Fibroblast of lung (primary cell): ENCODE measurements at regions not wholly inside any gene's neighbourhood (a gene's known extent, or its start where the extent isn't known, plus 50 kb on each side); places are given as distances from the start of the nearest gene placed in this dataset.

Experiments used
- DNase-seq, 2 donors: peaks; one replicate each; pipeline versions ENCODE4 v3.0.0 to v3.0.0-alpha.2; 2010; ENCODE audit warnings: low read depth in 2 of 2
- H2AFZ ChIP-seq: 2 replicates; pipeline ENCODE4 v1.5.1; 2012; ENCODE audit warnings: low read length, control low read depth, inconsistent platforms
- H3K27ac ChIP-seq: 2 replicates; pipeline ENCODE4 v1.5.1; 2011; ENCODE audit warnings: low read length, control low read depth; ENCODE audit not compliant: insufficient read depth
- H3K27me3 ChIP-seq: 2 replicates; pipeline ENCODE4 v1.5.1; 2011; ENCODE audit warnings: mild to moderate bottlenecking, low read length; ENCODE audit not compliant: control insufficient read depth, insufficient read depth
- H3K36me3 ChIP-seq: 2 replicates; pipeline ENCODE4 v1.5.1; 2011; ENCODE audit warnings: low read length; ENCODE audit not compliant: control insufficient read depth, insufficient read depth
- H3K4me1 ChIP-seq: 2 replicates; pipeline ENCODE4 v1.5.1; 2011; ENCODE audit warnings: low read length; ENCODE audit not compliant: control insufficient read depth, insufficient read depth; ENCODE audit errors: extremely low read depth
- H3K4me2 ChIP-seq: 2 replicates; pipeline ENCODE4 v1.5.1; 2011; ENCODE audit warnings: low read length, control low read depth; ENCODE audit not compliant: insufficient read depth; ENCODE audit errors: extremely low read depth
- H3K4me3 ChIP-seq, 4 experiments: fragments of 200-600 bp in 1 of 4; sonication (generic) in 1 of 4; replicated peaks in 1 of 4; 2 replicates each; pipeline ENCODE4 v1.5.1; 2011 to 2016; ENCODE audit warnings: low read length in 4 of 4, low read depth in 3 of 4, mild to moderate bottlenecking in 3 of 4, control low read depth in 2 of 4, inconsistent platforms in 1 of 4, mixed read lengths in 1 of 4; ENCODE audit not compliant: insufficient read depth in 1 of 4; ENCODE audit errors: control extremely low read depth in 1 of 4
- H3K79me2 ChIP-seq: 2 replicates; pipeline ENCODE4 v1.5.1; 2012; ENCODE audit warnings: mild to moderate bottlenecking, low read length, inconsistent platforms; ENCODE audit not compliant: control insufficient read depth, insufficient read depth
- H3K9ac ChIP-seq: 2 replicates; pipeline ENCODE4 v1.5.1; 2011; ENCODE audit warnings: mild to moderate bottlenecking, low read length, control low read depth; ENCODE audit not compliant: insufficient read depth
- H3K9me3 ChIP-seq: 2 replicates; pipeline ENCODE4 v1.5.1; 2012; ENCODE audit warnings: low read depth, low read length; ENCODE audit not compliant: control insufficient read depth, insufficient read depth
- H4K20me1 ChIP-seq: 2 replicates; pipeline ENCODE4 v1.5.1; 2011; ENCODE audit warnings: low read length; ENCODE audit not compliant: control insufficient read depth, insufficient read depth; ENCODE audit errors: extremely low read depth
- EZH2 ChIP-seq: IDR thresholded peaks from 2 replicates; pipeline ENCODE4 v1.5.1; 2012; ENCODE audit warnings: low read length, control low read depth, mild to moderate bottlenecking; ENCODE audit errors: missing control alignments
- TF ChIP-seq, protein P1 (sequence below), 2 donors: IDR thresholded peaks in 1 of 2; conservative IDR thresholded peaks in 1 of 2; 1 replicate in 1 of 2; 2 replicates in 1 of 2; pipeline ENCODE4 v1.5.1; 2011 to 2012; ENCODE audit warnings: low read length in 2 of 2, control low read depth in 1 of 2, inconsistent platforms in 1 of 2, low read depth in 1 of 2, mild to moderate bottlenecking in 1 of 2

DNA sequence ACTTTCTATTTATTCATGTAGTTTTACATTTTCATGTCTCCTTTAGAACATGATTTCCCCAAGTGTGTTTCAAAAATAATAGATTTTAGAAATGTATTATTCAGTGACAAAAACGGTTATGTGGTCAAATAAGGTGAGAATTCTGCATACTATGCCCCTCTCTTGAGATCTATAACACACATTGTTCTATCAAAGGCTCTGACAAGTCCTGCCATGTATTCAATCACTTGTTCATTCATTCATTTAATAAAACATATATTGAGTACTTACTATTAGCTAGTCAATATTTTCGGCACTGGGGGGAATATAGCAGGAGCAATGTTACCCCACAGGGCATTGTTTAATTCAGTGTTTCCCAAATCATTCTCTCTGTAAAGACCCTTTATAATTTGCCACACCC, 58.4 kb upstream of the FGF13 start:
- H3K9me3 ChIP-seq, result no peaks in the 10 kb centered on the region
- H4K20me1 ChIP-seq, result no peaks in the 10 kb centered on the region
- H2AFZ ChIP-seq, result no peak overlapping the region
- no peaks in the 10 kb centered on the region for H3K4me1 ChIP-seq
- H3K4me3 ChIP-seq, result no peak overlapping the region
- H3K9ac ChIP-seq, result no peak overlapping the region
- H3K79me2 ChIP-seq, result no peaks in the 10 kb centered on the region
- no peak for TF ChIP-seq EZH2
- TF ChIP-seq, protein P1, sequence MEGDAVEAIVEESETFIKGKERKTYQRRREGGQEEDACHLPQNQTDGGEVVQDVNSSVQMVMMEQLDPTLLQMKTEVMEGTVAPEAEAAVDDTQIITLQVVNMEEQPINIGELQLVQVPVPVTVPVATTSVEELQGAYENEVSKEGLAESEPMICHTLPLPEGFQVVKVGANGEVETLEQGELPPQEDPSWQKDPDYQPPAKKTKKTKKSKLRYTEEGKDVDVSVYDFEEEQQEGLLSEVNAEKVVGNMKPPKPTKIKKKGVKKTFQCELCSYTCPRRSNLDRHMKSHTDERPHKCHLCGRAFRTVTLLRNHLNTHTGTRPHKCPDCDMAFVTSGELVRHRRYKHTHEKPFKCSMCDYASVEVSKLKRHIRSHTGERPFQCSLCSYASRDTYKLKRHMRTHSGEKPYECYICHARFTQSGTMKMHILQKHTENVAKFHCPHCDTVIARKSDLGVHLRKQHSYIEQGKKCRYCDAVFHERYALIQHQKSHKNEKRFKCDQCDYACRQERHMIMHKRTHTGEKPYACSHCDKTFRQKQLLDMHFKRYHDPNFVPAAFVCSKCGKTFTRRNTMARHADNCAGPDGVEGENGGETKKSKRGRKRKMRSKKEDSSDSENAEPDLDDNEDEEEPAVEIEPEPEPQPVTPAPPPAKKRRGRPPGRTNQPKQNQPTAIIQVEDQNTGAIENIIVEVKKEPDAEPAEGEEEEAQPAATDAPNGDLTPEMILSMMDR (conservative IDR thresholded peaks at IDR 0.05 in 1 of 2, IDR thresholded peaks at IDR 0.05 in 1 of 2; ENCODE audit: low read depth in 1 of 2, low read length in 2 of 2), result no peak
- no peak overlapping the region for H3K27ac ChIP-seq
- H3K36me3 ChIP-seq, result no peaks in the 10 kb centered on the region
- H3K4me2 ChIP-seq, result no peak overlapping the region
- DNase-seq, result no peak
- no peaks in the 10 kb centered on the region for H3K27me3 ChIP-seq

DNA sequence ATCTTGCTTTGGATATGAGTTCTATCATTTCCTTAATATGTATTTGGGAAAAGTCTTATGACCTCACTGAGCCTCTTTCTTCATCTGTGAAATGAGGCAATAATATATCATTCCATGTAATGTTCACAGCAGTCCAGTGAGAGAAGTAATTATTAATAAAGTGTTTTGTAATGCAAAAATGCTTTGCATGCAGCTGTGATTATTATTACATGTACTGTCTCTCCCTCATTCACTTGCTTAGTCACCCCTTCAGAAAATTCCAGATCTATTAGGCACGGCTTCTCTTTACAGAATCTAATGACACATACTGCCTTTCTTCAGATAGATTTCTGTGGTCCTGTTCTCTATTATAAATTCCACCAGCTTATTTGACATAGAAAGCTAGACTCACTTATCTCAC, 53.5 kb upstream of the FGF13 start:
- H3K4me3 ChIP-seq, result no peak overlapping the region
- H3K9me3 ChIP-seq, result no peaks in the 10 kb centered on the region
- TF ChIP-seq EZH2, result no peak
- no peak overlapping the region for H3K9ac ChIP-seq
- H3K27ac ChIP-seq, result no peak overlapping the region
- H3K4me1 ChIP-seq, result no peaks in the 10 kb centered on the region
- no peaks in the 10 kb centered on the region for H3K36me3 ChIP-seq
- DNase-seq, result peak; percentile 63 to 83
- H3K79me2 ChIP-seq, result no peaks in the 10 kb centered on the region
- no peaks in the 10 kb centered on the region for H3K27me3 ChIP-seq
- H4K20me1 ChIP-seq, result no peaks in the 10 kb centered on the region
- H2AFZ ChIP-seq, result no peak overlapping the region
- H3K4me2 ChIP-seq, result no peak overlapping the region

DNA sequence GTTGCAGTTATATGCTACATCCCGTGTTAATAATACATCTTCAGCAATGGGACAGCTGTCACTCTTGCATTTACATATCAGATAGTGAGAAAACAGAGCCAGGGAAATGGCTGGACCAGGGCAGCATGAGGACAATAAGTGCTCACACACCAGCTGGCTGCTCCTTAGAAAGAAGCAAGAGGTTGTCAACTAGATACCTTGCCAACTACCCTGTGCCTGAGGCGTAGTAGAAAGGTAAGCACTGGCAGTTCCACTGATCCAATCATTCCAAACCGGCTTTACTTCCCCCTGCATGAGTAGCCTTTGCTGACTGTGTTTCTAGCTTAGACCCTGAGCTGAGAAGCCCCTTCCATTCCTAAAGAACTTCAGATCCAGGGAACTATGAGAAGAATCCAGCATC, 52.2 kb upstream of the FGF13 start:
- no peaks in the 10 kb centered on the region for H3K4me1 ChIP-seq
- H3K79me2 ChIP-seq, result no peaks in the 10 kb centered on the region
- TF ChIP-seq, protein P1 (conservative IDR thresholded peaks at IDR 0.05 in 1 of 2, IDR thresholded peaks at IDR 0.05 in 1 of 2; ENCODE audit: low read depth in 1 of 2, low read length in 2 of 2), result no peak
- TF ChIP-seq EZH2, result no peak
- DNase-seq, result no peak
- H3K4me3 ChIP-seq, result no peak overlapping the region
- H2AFZ ChIP-seq, result no peak overlapping the region
- H3K9ac ChIP-seq, result no peak overlapping the region
- H3K9me3 ChIP-seq, result no peaks in the 10 kb centered on the region
- H4K20me1 ChIP-seq, result no peaks in the 10 kb centered on the region
- no peaks in the 10 kb centered on the region for H3K27me3 ChIP-seq
- no peaks in the 10 kb centered on the region for H3K36me3 ChIP-seq
- no peak overlapping the region for H3K27ac ChIP-seq
- no peak overlapping the region for H3K4me2 ChIP-seq
